ENCODE measurements at regions not wholly inside any gene's neighbourhood (a gene's known extent, or its start where the extent isn't known, plus 50 kb on each side); places are given as distances from the start of the nearest gene placed in this dataset.
"Not testable (repeated sequence)": the region's sequence is repeated elsewhere in the genome, so short reads cannot be mapped to it uniquely, and the experiment has no call there.

DNA sequence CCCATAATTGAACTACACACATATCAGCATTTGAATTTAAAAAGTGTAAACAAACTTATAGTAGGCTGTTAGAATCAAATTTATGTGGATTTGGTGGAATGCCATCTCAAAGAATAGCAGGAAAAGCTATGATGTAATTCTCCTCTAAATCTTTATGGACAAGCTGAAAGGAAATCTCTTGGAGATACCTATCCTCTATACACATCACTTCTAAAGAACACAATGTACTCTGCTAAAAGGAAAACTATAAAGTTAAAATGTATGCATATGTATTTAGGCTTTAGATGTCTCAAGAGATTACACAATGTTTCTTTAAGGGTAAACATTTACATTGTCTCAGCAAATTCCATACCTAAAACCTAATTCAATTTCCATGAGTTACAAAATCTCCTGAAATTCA is 323.3 kb downstream of the CRPPA start:
- Histone ChIP-seq H3K4me3 (no peak overlapping the region), H4K20me1 (no peaks in the 10 kb centered on the region), H3K4me2 (no peak overlapping the region), H3K9me3 (peaks cover 8% of the 10 kb centered on the region), H3K9ac (no peak overlapping the region), H3K27me3 (no peaks in the 10 kb centered on the region), H3K4me1 (no peaks in the 10 kb centered on the region), H3K27ac (no peak overlapping the region), H3K36me3 (no peaks in the 10 kb centered on the region)
- no peak for TF ChIP-seq Cebpa-rat (IDR thresholded peaks at IDR 0.05)

DNA sequence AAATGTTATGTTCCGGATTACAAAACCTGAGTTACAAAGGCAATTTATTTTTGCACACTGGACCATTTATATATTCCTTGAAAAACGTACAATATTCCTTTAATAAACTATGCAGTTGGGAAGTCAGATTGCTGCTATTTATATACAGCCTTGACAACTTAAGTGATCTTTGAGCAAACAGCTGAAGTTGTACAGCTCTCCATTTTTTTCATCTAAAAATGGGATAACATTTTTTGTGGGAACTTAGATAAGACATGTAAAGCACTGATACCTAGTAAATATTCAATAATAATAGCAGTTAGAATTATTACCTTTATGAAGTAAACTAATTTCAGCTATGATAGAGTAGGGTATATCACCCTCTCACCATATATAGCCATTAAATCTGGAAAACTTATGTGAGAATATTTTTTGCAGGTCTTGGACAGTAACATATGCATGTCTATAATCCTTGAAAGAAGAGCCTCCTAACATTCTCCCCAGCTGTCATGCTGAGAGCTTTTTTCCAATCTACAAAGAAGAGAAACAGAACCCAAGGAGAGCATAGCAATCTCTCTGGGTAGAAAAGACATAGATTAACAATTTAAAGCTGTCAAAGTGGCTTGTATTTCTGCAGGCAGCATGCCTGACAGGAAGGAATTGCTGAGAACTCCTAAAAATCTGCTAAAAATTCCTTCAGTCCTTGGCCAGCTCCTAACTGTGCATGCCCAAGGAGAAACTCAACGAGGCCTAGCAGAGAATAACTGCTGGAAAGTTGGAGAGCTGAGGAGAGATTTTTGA is 326.0 kb downstream of the CRPPA start:
- H3K36me3 ChIP-seq: no peaks in the 10 kb centered on the region

DNA sequence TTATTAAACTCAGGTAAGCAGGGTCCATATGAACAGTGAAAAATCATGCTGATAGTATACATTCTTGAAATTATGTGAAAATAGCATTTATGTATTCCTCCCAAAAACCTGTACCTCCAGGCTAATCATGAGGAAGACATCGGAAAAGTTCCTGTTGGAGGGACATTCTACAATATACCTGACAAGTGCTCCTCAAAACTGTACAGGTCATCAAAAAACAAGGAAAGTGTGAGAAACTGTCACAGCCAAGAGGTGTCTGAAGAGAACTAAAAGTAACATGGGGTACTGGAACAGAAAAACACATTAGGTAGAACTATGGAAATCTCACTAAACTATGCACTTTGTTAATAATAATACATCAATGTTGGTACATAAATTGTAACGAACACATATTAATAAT is 326.7 kb downstream of the CRPPA start:
- H3K9me3 ChIP-seq: no peaks in the 10 kb centered on the region
- no peak overlapping the region for H3K27ac ChIP-seq
- no peaks in the 10 kb centered on the region for H3K36me3 ChIP-seq
- no peaks in the 10 kb centered on the region for H3K27me3 ChIP-seq
- no peak for TF ChIP-seq Cebpa-rat (IDR thresholded peaks at IDR 0.05)
- H3K9ac ChIP-seq: no peak overlapping the region
- H4K20me1 ChIP-seq: no peaks in the 10 kb centered on the region
- H3K4me1 ChIP-seq: no peaks in the 10 kb centered on the region
- no peak overlapping the region for H3K4me3 ChIP-seq
- no peak overlapping the region for H3K4me2 ChIP-seq

More for the DNA sequence above, 326.0 kb downstream of the CRPPA start:
- no peak for TF ChIP-seq Cebpa-rat (IDR thresholded peaks at IDR 0.05)
- Histone ChIP-seq H3K27me3 (no peaks in the 10 kb centered on the region), H3K9ac (no peak overlapping the region), H3K4me2 (no peak overlapping the region), H4K20me1 (no peaks in the 10 kb centered on the region), H3K27ac (no peak overlapping the region), H3K9me3 (no peaks in the 10 kb centered on the region), H3K4me3 (no peak overlapping the region), H3K4me1 (no peaks in the 10 kb centered on the region)

DNA sequence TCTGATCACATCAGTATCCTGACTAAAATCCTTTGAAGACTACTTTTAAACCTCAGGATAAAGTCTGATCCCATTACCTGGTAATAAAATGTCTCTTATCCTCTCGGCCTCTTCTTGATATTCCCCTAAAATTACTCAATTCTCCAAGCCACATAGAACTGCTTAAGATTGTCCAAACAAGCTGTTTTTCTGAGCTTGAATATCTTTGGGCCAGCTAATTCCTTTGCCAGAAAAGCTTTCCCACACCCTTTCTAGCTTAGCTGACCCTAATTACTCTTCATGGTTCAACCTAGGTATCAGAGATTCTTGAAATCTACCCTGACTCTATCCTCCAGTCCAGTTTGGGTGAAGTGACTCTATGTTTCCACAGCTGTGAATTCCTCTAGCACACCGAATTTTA is 328.6 kb downstream of the CRPPA start:
- H3K9me3 ChIP-seq: no peaks in the 10 kb centered on the region
- no peaks in the 10 kb centered on the region for H3K27me3 ChIP-seq
- TF ChIP-seq Cebpa-rat (IDR thresholded peaks at IDR 0.05): no peak
- H4K20me1 ChIP-seq: no peaks in the 10 kb centered on the region
- H3K4me1 ChIP-seq: no peaks in the 10 kb centered on the region
- no peak overlapping the region for H3K4me2 ChIP-seq
- no peak overlapping the region for H3K27ac ChIP-seq
- no peaks in the 10 kb centered on the region for H3K36me3 ChIP-seq
- no peak overlapping the region for H3K9ac ChIP-seq
- no peak overlapping the region for H3K4me3 ChIP-seq

DNA sequence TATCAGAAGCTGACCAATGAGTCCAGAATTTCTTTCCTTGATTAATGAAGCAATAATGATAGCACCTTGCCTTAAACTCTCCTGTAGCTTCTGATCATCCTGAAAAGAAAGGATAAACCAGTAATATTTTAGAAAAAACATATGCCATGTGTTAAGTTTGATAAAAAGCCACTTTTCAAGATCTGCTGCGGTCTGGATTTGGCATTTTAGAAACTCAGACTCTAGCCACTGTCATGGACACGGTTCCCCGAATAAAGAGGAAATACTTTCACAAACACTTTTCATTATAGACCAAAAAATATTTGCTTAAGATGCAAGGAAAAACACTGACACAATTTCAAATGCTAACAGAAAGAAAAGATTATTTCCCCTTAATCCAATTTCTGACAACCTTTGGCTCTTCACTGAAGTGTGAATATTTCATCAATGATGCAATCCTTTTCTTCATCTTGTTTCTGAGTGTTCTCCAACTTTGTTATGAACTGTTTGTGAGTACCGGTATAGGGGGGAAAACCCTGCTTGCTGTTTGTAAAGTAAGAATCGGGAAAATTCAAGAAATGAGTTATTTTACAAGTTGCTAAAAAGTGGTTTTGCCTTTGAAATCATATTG is 329.5 kb downstream of the CRPPA start:
- Histone ChIP-seq H3K4me3 (no peak overlapping the region), H3K36me3 (no peaks in the 10 kb centered on the region), H4K20me1 (no peaks in the 10 kb centered on the region), H3K4me1 (no peaks in the 10 kb centered on the region), H3K9ac (no peak overlapping the region), H3K27me3 (no peaks in the 10 kb centered on the region), H3K27ac (no peak overlapping the region), H3K4me2 (no peak overlapping the region), H3K9me3 (no peaks in the 10 kb centered on the region)
- TF ChIP-seq Cebpa-rat (IDR thresholded peaks at IDR 0.05): no peak

DNA sequence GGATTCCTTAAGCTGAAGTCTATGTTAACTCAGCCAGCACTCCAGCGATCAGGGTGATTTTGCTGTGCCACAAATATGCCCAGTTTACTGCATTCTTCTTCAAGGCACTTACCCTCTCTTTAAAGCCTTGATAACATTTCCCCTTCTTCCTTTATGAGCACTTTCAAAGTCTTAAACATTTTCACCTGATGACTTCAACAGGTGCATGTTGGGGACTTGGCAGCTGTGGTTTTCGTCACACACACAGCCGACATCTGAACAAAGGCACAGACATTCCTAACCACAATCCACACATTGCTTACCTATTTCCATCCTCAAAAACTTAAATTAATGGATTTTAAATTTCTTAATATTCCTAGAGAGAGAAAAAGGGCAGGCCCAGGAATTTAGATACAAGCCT is 331.5 kb downstream of the CRPPA start:
- no peaks in the 10 kb centered on the region for H4K20me1 ChIP-seq
- no peak overlapping the region for H3K4me3 ChIP-seq
- no peaks in the 10 kb centered on the region for H3K4me1 ChIP-seq
- H3K9ac ChIP-seq: no peak overlapping the region
- H3K27me3 ChIP-seq: no peaks in the 10 kb centered on the region
- TF ChIP-seq Cebpa-rat (IDR thresholded peaks at IDR 0.05): no peak
- no peaks in the 10 kb centered on the region for H3K9me3 ChIP-seq
- H3K4me2 ChIP-seq: no peak overlapping the region
- no peak overlapping the region for H3K27ac ChIP-seq
- no peaks in the 10 kb centered on the region for H3K36me3 ChIP-seq

DNA sequence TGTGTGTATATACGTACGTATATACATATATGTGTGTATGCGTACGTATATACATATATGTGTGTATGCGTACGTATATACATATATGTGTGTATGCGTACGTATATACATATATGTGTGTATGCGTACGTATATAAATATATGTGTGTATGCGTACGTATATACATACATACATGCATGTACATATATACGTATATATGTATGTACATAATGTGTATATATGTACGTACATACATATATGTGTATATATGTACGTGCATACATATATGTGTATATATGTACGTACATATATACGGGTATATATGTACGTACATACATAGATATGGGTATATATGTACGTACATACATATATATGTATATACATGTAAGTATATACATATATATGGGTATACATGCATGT is 332.1 kb downstream of the CRPPA start:
- Histone ChIP-seq H3K9me3 (no peaks in the 10 kb centered on the region), H3K27me3 (no peaks in the 10 kb centered on the region), H3K4me3 (no peak overlapping the region), H3K27ac (no peak overlapping the region), H3K4me1 (no peaks in the 10 kb centered on the region), H3K36me3 (no peaks in the 10 kb centered on the region), H4K20me1 (no peaks in the 10 kb centered on the region), H3K9ac (no peak overlapping the region), H3K4me2 (no peak overlapping the region)
- no peak for TF ChIP-seq Cebpa-rat (IDR thresholded peaks at IDR 0.05)

DNA sequence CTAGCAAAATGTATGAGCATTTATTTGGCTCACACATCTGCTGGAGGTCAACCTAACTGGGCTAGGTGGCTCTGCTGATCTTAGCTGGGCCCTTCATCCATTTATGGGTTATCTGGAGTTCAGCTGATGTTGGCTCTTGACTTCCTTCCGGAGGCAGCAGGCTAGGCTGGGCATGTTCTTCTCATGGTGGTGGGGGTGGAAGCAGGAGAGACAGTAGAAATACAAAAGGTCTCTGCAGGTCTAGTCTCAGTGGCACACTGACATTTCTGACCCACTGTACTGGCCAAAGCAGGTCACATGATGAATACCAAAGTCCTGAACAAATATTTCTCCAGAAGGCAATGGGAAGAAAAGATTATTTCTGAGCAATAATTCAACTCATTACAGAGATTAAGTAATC is 334.6 kb downstream of the CRPPA start:
- Histone ChIP-seq H3K4me3 (no peak overlapping the region), H3K36me3 (no peaks in the 10 kb centered on the region), H3K27me3 (no peaks in the 10 kb centered on the region), H3K4me1 (no peaks in the 10 kb centered on the region), H3K4me2 (no peak overlapping the region), H4K20me1 (no peaks in the 10 kb centered on the region), H3K9me3 (no peaks in the 10 kb centered on the region), H3K27ac (no peak overlapping the region), H3K9ac (no peak overlapping the region)
- no peak for TF ChIP-seq Cebpa-rat (IDR thresholded peaks at IDR 0.05)

DNA sequence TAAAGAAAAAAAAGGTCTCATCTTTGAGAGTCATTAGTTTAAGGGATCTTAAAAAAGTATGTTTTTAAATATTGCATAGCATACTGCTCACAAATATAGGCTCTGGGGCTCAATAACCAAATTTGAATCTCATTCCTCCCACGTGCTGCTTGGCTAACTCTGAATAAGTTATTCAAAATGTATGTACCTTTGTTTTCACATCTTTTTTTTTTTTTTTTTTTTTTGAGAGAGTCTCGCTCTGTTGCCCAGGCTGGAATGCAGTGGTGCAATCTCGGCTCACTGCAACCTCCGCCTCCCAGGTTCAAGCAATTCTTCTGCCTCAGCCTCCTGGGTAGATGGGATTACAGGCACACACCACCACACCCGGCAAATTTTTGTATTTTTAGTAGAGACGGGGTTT is 335.6 kb downstream of the CRPPA start:
- not testable (repeated sequence) for H3K9me3 ChIP-seq, H3K9ac ChIP-seq, H3K27ac ChIP-seq, H4K20me1 ChIP-seq, H3K4me3 ChIP-seq, H3K4me2 ChIP-seq, H3K27me3 ChIP-seq, H3K36me3 ChIP-seq, H3K4me1 ChIP-seq

DNA sequence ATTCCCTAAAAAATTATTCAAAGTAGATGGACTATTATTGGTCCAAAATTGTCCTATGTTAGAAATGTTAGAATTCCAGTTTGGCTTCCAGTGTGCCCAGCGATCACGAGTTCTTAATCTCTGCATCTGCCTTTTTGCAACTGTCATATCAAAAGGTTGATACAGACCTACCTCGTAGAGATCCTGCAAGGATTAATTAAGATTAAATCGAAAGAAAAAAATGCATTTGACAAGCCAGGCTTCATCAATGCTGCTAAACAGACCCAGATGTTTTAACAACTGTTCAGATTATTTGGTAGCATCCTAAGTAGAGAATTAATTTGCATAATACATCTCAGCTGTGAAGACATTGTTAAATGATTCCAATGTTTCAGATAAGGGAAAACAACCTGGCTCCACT is 336.5 kb downstream of the CRPPA start:
- H3K9ac ChIP-seq: no peak overlapping the region
- H3K27me3 ChIP-seq: no peaks in the 10 kb centered on the region
- TF ChIP-seq Cebpa-rat (IDR thresholded peaks at IDR 0.05): no peak
- no peaks in the 10 kb centered on the region for H4K20me1 ChIP-seq
- no peaks in the 10 kb centered on the region for H3K36me3 ChIP-seq
- no peak overlapping the region for H3K4me2 ChIP-seq
- H3K4me3 ChIP-seq: no peak overlapping the region
- H3K9me3 ChIP-seq: no peaks in the 10 kb centered on the region
- H3K27ac ChIP-seq: no peak overlapping the region
- no peaks in the 10 kb centered on the region for H3K4me1 ChIP-seq
